WTC11 (cell line): ENCODE measurements at regions not wholly inside any gene's neighbourhood (a gene's known extent, or its start where the extent isn't known, plus 50 kb on each side); places are given as distances from the start of the nearest gene placed in this dataset.

Experiments
- ATAC-seq: fragments of 200-7000 bp; cut with Tn5 transposase; 2 replicates; pipeline ENCODE4 v1.10.0; 2021; ENCODE audit warnings: mild to moderate bottlenecking, moderate library complexity
- CTCF ChIA-PET: fragments of 300-600 bp; sonication (Branson Sonifier 250); formaldehyde crosslinking; loops from one replicate; lab custom pipeline; 2021; ENCODE audit warnings: antibody characterized with exemption; lab: Charles Lee
- POLR2A ChIA-PET: fragments of 350-600 bp; sonication (Branson Sonifier 250); formaldehyde crosslinking; loops from one replicate; lab custom pipeline; 2021; ENCODE audit warnings: antibody characterized with exemption; lab: Charles Lee
- DNase-seq: peaks from one replicate; pipeline ENCODE4 v3.0.0; 2021; ENCODE audit warnings: low spot score
- H3K27ac Mint-ChIP-seq: 2 replicates; pipeline ENCODE4 v1.8.0; 2021; ENCODE audit warnings: mixed read lengths
- H3K27me3 Mint-ChIP-seq: 2 replicates; pipeline ENCODE4 v1.8.0; 2021; ENCODE audit warnings: low read depth, mild to moderate bottlenecking, moderate library complexity, mixed read lengths
- H3K36me3 Mint-ChIP-seq: 2 replicates; pipeline ENCODE4 v1.8.0; 2021; ENCODE audit warnings: mixed read lengths
- H3K4me1 Mint-ChIP-seq: 2 replicates; pipeline ENCODE4 v1.8.0; 2022; ENCODE audit warnings: mixed read lengths
- H3K4me3 Mint-ChIP-seq: 2 replicates; pipeline ENCODE4 v1.8.0; 2021; ENCODE audit warnings: mild to moderate bottlenecking, moderate library complexity, mixed read lengths
- H3K9me3 Mint-ChIP-seq: 2 replicates; pipeline ENCODE4 v1.8.0; 2021; ENCODE audit warnings: mixed read lengths
- ATF1 ChIP-seq: sonication (generic); formaldehyde crosslinking; IDR thresholded peaks from 2 replicates; pipeline ENCODE4 v1.8.1; 2023; ENCODE audit warnings: mild to moderate bottlenecking, moderate library complexity, missing genetic modification reagents
- FOXK1 ChIP-seq: sonication (generic); formaldehyde crosslinking; IDR thresholded peaks from 2 replicates; pipeline ENCODE4 v1.8.0; 2022; ENCODE audit warnings: mild to moderate bottlenecking, moderate library complexity, missing genetic modification reagents
- FOXP1 ChIP-seq: sonication (generic); formaldehyde crosslinking; IDR thresholded peaks from 2 replicates; pipeline ENCODE4 v1.8.0; 2022; ENCODE audit warnings: missing genetic modification reagents, mild to moderate bottlenecking, moderate library complexity, borderline replicate concordance
- MYBL2 ChIP-seq: sonication (generic); formaldehyde crosslinking; IDR thresholded peaks from 2 replicates; pipeline ENCODE4 v1.8.1; 2023; ENCODE audit warnings: mild to moderate bottlenecking, moderate library complexity, missing genetic modification reagents
- OVOL2 ChIP-seq: fragments of 250-450 bp; sonication (Bioruptor Pico); IDR thresholded peaks from 2 replicates; pipeline ENCODE4 v1.9.0; 2021; ENCODE audit warnings: mild to moderate bottlenecking, borderline replicate concordance
- RORB ChIP-seq: fragments of 250-450 bp; sonication (Bioruptor Pico); IDR thresholded peaks from 2 replicates; pipeline ENCODE4 v1.9.0; 2021; ENCODE audit warnings: mild to moderate bottlenecking
- SP1 ChIP-seq: sonication (generic); formaldehyde crosslinking; conservative IDR thresholded peaks from 2 replicates; pipeline ENCODE4 v1.8.1; 2022; ENCODE audit warnings: missing genetic modification reagents
- TEAD1 ChIP-seq: sonication (generic); formaldehyde crosslinking; IDR thresholded peaks from 2 replicates; pipeline ENCODE4 v1.8.0; 2022; ENCODE audit warnings: mild to moderate bottlenecking, missing genetic modification reagents
- TP53 ChIP-seq: sonication (generic); formaldehyde crosslinking; IDR thresholded peaks from 2 replicates; pipeline ENCODE4 v1.8.1; 2023; ENCODE audit warnings: mild to moderate bottlenecking, missing genetic modification reagents
- ZNF263 ChIP-seq: sonication (generic); formaldehyde crosslinking; IDR thresholded peaks from 2 replicates; pipeline ENCODE4 v1.8.1; 2022; ENCODE audit warnings: low read depth, mild to moderate bottlenecking, moderate library complexity, missing genetic modification reagents
- ZNF671 ChIP-seq: fragments of 250-450 bp; sonication (Bioruptor Pico); IDR thresholded peaks from 2 replicates; pipeline ENCODE4 v1.8.0; 2021; ENCODE audit warnings: mild to moderate bottlenecking
- TF ChIP-seq, protein P1 (sequence below): sonication (generic); formaldehyde crosslinking; IDR thresholded peaks from 2 replicates; pipeline ENCODE4 v1.8.1; 2023; ENCODE audit warnings: mild to moderate bottlenecking, missing genetic modification reagents
- TF ChIP-seq, protein P2 (sequence below): sonication (generic); formaldehyde crosslinking; IDR thresholded peaks from 2 replicates; pipeline ENCODE4 v1.8.0; 2022; ENCODE audit warnings: mild to moderate bottlenecking, missing genetic modification reagents
- TF ChIP-seq, protein P3 (sequence below): sonication (generic); formaldehyde crosslinking; IDR thresholded peaks from 2 replicates; pipeline ENCODE4 v1.8.1; 2023; ENCODE audit warnings: mild to moderate bottlenecking, missing genetic modification reagents
- TF ChIP-seq, protein P4 (sequence below): fragments of 250-450 bp; sonication (Bioruptor Pico); IDR thresholded peaks from 2 replicates; pipeline ENCODE4 v1.9.0; 2021; ENCODE audit warnings: mild to moderate bottlenecking, borderline replicate concordance
- TF ChIP-seq, protein P5 (sequence below): sonication (generic); formaldehyde crosslinking; IDR thresholded peaks from 2 replicates; pipeline ENCODE4 v1.8.1; 2023; ENCODE audit warnings: mild to moderate bottlenecking, missing genetic modification reagents, moderate library complexity

DNA sequence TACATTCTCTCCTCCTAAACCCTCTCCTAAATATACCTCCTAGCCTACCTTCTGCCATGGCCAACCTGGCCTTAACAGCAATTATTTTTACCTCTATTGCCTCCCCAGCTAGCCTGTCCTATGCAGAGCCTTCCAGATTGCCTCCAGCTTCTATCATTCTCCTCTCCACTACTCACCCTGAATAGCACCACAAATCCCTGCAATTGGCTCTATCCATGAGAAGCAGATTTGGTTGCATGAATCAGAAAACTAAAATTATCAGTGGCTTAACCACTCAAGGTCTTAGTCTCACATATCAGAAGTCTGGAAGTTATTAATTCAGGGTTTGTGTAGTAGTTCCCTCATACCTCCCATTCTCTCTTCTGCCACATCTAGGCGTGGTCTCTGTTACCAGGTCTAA is 120.3 kb upstream of the CACUL1 start:
- ATAC-seq: no peak
- H3K4me1 Mint-ChIP-seq: peaks cover 16% of the 10 kb centered on the region
- peaks cover 3% of the 10 kb centered on the region; the same call in 1 of the 2 replicates for H3K36me3 Mint-ChIP-seq
- ChIA-PET POLR2A (no interaction called here), CTCF (no interaction called here)
- peaks cover 28% of the 10 kb centered on the region for H3K9me3 Mint-ChIP-seq
- DNase-seq: no peak
- H3K27ac Mint-ChIP-seq: no peak overlapping the region
- TF ChIP-seq, protein P1, sequence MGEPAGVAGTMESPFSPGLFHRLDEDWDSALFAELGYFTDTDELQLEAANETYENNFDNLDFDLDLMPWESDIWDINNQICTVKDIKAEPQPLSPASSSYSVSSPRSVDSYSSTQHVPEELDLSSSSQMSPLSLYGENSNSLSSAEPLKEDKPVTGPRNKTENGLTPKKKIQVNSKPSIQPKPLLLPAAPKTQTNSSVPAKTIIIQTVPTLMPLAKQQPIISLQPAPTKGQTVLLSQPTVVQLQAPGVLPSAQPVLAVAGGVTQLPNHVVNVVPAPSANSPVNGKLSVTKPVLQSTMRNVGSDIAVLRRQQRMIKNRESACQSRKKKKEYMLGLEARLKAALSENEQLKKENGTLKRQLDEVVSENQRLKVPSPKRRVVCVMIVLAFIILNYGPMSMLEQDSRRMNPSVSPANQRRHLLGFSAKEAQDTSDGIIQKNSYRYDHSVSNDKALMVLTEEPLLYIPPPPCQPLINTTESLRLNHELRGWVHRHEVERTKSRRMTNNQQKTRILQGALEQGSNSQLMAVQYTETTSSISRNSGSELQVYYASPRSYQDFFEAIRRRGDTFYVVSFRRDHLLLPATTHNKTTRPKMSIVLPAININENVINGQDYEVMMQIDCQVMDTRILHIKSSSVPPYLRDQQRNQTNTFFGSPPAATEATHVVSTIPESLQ (CRISPR knock-in tag): no peak
- TF ChIP-seq RORB (no peak), MYBL2 (CRISPR knock-in tag) (no peak), ZNF671 (no peak), OVOL2 (CRISPR knock-in tag) (no peak)
- TF ChIP-seq, protein P2, sequence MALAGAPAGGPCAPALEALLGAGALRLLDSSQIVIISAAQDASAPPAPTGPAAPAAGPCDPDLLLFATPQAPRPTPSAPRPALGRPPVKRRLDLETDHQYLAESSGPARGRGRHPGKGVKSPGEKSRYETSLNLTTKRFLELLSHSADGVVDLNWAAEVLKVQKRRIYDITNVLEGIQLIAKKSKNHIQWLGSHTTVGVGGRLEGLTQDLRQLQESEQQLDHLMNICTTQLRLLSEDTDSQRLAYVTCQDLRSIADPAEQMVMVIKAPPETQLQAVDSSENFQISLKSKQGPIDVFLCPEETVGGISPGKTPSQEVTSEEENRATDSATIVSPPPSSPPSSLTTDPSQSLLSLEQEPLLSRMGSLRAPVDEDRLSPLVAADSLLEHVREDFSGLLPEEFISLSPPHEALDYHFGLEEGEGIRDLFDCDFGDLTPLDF (CRISPR knock-in tag): no peak
- TF ChIP-seq, protein P3, sequence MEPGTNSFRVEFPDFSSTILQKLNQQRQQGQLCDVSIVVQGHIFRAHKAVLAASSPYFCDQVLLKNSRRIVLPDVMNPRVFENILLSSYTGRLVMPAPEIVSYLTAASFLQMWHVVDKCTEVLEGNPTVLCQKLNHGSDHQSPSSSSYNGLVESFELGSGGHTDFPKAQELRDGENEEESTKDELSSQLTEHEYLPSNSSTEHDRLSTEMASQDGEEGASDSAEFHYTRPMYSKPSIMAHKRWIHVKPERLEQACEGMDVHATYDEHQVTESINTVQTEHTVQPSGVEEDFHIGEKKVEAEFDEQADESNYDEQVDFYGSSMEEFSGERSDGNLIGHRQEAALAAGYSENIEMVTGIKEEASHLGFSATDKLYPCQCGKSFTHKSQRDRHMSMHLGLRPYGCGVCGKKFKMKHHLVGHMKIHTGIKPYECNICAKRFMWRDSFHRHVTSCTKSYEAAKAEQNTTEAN: no peak
- no peaks in the 10 kb centered on the region for H3K27me3 Mint-ChIP-seq
- H3K4me3 Mint-ChIP-seq: no peak overlapping the region

DNA sequence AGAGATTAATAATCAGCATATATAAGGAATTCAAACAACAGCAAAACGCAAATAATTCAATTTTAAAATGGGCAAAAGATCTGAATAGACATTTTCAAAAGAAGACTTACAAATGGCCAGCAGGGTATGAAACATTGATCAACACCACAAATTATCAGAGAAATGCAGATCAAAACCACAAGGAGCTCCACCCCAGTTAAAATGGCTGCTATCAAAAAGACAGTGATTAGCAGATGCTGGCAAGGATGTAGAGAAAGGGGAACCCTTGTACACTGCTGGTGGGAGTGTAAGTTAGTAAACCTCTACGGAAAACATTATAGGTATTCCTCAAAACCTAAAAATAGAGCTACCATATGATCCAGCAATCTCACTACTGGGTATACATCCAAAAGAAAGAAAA is 128.0 kb upstream of the CACUL1 start:
- ChIA-PET CTCF (no interaction called here), POLR2A (no interaction called here)
- H3K4me1 Mint-ChIP-seq: no peaks in the 10 kb centered on the region
- ATAC-seq (no peak), DNase-seq (no peak)
- no peaks in the 10 kb centered on the region for H3K36me3 Mint-ChIP-seq
- H3K9me3 Mint-ChIP-seq: peaks cover 4% of the 10 kb centered on the region; the same call in 1 of the 2 replicates
- no peak overlapping the region for H3K4me3 Mint-ChIP-seq
- no peak for TF ChIP-seq ZNF671
- TF ChIP-seq ZNF263 (CRISPR knock-in tag): no peak
- no peak for TF ChIP-seq FOXK1 (CRISPR knock-in tag)
- TF ChIP-seq SP1 (CRISPR knock-in tag): no peak
- no peak for TF ChIP-seq OVOL2 (CRISPR knock-in tag)
- TF ChIP-seq, protein P4, sequence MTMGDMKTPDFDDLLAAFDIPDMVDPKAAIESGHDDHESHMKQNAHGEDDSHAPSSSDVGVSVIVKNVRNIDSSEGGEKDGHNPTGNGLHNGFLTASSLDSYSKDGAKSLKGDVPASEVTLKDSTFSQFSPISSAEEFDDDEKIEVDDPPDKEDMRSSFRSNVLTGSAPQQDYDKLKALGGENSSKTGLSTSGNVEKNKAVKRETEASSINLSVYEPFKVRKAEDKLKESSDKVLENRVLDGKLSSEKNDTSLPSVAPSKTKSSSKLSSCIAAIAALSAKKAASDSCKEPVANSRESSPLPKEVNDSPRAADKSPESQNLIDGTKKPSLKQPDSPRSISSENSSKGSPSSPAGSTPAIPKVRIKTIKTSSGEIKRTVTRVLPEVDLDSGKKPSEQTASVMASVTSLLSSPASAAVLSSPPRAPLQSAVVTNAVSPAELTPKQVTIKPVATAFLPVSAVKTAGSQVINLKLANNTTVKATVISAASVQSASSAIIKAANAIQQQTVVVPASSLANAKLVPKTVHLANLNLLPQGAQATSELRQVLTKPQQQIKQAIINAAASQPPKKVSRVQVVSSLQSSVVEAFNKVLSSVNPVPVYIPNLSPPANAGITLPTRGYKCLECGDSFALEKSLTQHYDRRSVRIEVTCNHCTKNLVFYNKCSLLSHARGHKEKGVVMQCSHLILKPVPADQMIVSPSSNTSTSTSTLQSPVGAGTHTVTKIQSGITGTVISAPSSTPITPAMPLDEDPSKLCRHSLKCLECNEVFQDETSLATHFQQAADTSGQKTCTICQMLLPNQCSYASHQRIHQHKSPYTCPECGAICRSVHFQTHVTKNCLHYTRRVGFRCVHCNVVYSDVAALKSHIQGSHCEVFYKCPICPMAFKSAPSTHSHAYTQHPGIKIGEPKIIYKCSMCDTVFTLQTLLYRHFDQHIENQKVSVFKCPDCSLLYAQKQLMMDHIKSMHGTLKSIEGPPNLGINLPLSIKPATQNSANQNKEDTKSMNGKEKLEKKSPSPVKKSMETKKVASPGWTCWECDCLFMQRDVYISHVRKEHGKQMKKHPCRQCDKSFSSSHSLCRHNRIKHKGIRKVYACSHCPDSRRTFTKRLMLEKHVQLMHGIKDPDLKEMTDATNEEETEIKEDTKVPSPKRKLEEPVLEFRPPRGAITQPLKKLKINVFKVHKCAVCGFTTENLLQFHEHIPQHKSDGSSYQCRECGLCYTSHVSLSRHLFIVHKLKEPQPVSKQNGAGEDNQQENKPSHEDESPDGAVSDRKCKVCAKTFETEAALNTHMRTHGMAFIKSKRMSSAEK (CRISPR knock-in tag): no peak
- TF ChIP-seq, protein P5, sequence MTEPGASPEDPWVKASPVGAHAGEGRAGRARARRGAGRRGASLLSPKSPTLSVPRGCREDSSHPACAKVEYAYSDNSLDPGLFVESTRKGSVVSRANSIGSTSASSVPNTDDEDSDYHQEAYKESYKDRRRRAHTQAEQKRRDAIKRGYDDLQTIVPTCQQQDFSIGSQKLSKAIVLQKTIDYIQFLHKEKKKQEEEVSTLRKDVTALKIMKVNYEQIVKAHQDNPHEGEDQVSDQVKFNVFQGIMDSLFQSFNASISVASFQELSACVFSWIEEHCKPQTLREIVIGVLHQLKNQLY (CRISPR knock-in tag): no peak
- no peak for TF ChIP-seq TP53 (CRISPR knock-in tag)
- TF ChIP-seq FOXP1 (CRISPR knock-in tag): no peak
- no peak for TF ChIP-seq TEAD1 (CRISPR knock-in tag)
- TF ChIP-seq ATF1 (CRISPR knock-in tag): no peak
- H3K27me3 Mint-ChIP-seq: no peaks in the 10 kb centered on the region; the same call in 1 of the 2 replicates
- H3K27ac Mint-ChIP-seq: no peak overlapping the region
